PC-3 (cell line): ENCODE measurements at regions not wholly inside any gene's neighbourhood (a gene's known extent, or its start where the extent isn't known, plus 50 kb on each side); places are given as distances from the start of the nearest gene placed in this dataset.

Source experiments
- ATAC-seq: fragments of 200-7000 bp; cut with Tn5 transposase; 2 replicates; pipeline ENCODE4 v1.9.1; 2020; ENCODE audit warnings: mild to moderate bottlenecking, moderate library complexity
- BruUV-seq: library from RNA; stranded (reverse); fragments of 400-500 nt; replicated peaks from 2 replicates; lab custom pipeline; 2021; lab: Mats Ljungman, UMichigan
- CTCF ChIA-PET: fragments of 300-600 bp; sonication (Branson Sonifier 250); formaldehyde crosslinking; loops from one replicate; lab custom pipeline; 2022; ENCODE audit warnings: antibody characterized with exemption; lab: Charles Lee
- POLR2A ChIA-PET: fragments of 300-600 bp; sonication (Branson Sonifier 250); formaldehyde crosslinking; loops from one replicate; lab custom pipeline; 2022; ENCODE audit warnings: antibody characterized with exemption; ENCODE audit not compliant: unreplicated experiment; lab: Charles Lee
- DNase-seq: peaks from one replicate; pipeline ENCODE4 v3.0.0-alpha.2; 2015
- H2AFZ ChIP-seq: fragments of 300-600 bp; sonication (generic); 2 replicates; pipeline ENCODE4 v1.6.0; 2016; ENCODE audit warnings: antibody characterized with exemption, low read length
- H3F3A ChIP-seq: fragments of 300-600 bp; sonication (generic); one replicate; pipeline ENCODE4 v1.6.0; 2017; ENCODE audit warnings: antibody characterized with exemption, low read length, control low read depth, mild to moderate bottlenecking; ENCODE audit not compliant: unreplicated experiment
- H3K27ac ChIP-seq: fragments of 300-600 bp; sonication (generic); 2 replicates; pipeline ENCODE4 v1.5.1; 2016; ENCODE audit warnings: mild to moderate bottlenecking, low read length
- H3K27me3 ChIP-seq: fragments of 300-600 bp; sonication (generic); 2 replicates; pipeline ENCODE4 v1.6.1; 2016; ENCODE audit warnings: low read length, mixed read lengths
- H3K36me3 ChIP-seq: fragments of 300-600 bp; sonication (generic); 2 replicates; pipeline ENCODE4 v1.6.1; 2016; ENCODE audit warnings: low read depth, mixed run types, low read length, mixed read lengths
- H3K4me1 ChIP-seq: fragments of 300-600 bp; sonication (generic); 2 replicates; pipeline ENCODE4 v1.5.1; 2016; ENCODE audit warnings: low read length; ENCODE audit not compliant: insufficient read depth
- H3K4me2 ChIP-seq: fragments of 300-600 bp; sonication (generic); 2 replicates; pipeline ENCODE4 v1.6.0; 2016; ENCODE audit warnings: low read length
- H3K4me3 ChIP-seq: fragments of 300-600 bp; sonication (generic); 2 replicates; pipeline ENCODE4 v1.5.1; 2016; ENCODE audit warnings: mild to moderate bottlenecking, low read length, mixed read lengths
- H3K79me2 ChIP-seq: fragments of 300-600 bp; sonication (generic); 2 replicates; pipeline ENCODE4 v1.6.1; 2017; ENCODE audit warnings: low read length, mixed read lengths
- H3K9ac ChIP-seq: fragments of 300-600 bp; sonication (generic); 2 replicates; pipeline ENCODE4 v1.6.0; 2016; ENCODE audit warnings: mild to moderate bottlenecking, low read length
- H3K9me2 ChIP-seq: fragments of 300-600 bp; sonication (generic); replicated peaks from 2 replicates; pipeline ENCODE4 v1.6.1; 2016; ENCODE audit warnings: mixed run types, low read length, mixed read lengths
- H3K9me3 ChIP-seq: fragments of 300-600 bp; sonication (generic); 2 replicates; pipeline ENCODE4 v1.6.1; 2016; ENCODE audit warnings: low read length, mixed read lengths
- H4K20me1 ChIP-seq: fragments of 300-600 bp; sonication (generic); 2 replicates; pipeline ENCODE4 v1.6.1; 2016; ENCODE audit warnings: low read length, mixed read lengths
- CTCF ChIP-seq: fragments of 300-600 bp; sonication (generic); conservative IDR thresholded peaks from 2 replicates; pipeline ENCODE4 v1.5.1; 2017; ENCODE audit warnings: antibody characterized with exemption, low read depth, mild to moderate bottlenecking, low read length
- EZH2 ChIP-seq: fragments of 300-600 bp; sonication (generic); IDR thresholded peaks from one replicate; pipeline ENCODE4 v1.6.1; 2017; ENCODE audit warnings: antibody characterized with exemption, mild to moderate bottlenecking, low read length; ENCODE audit not compliant: unreplicated experiment
- EZH2phosphoT487 ChIP-seq: fragments of 300-600 bp; sonication (generic); IDR thresholded peaks from 2 replicates; pipeline ENCODE4 v1.6.1; 2018; ENCODE audit warnings: mild to moderate bottlenecking, antibody characterized with exemption, low read length, borderline replicate concordance
- intact Hi-C: fragments of 100-400 bp; cut with micrococcal nuclease; formaldehyde crosslinking; loops from 2 replicates; pipeline ENCODE4 v1.9.0; 2023

- H3K9ac ChIP-seq, result no peak overlapping the region
- no peak for ATAC-seq
- H3K36me3 ChIP-seq, result no peaks in the 10 kb centered on the region
- H3K9me2 ChIP-seq, result no peaks in the 10 kb centered on the region
- no peak overlapping the region for H3K4me2 ChIP-seq
- H3K4me3 ChIP-seq, result no peak overlapping the region
- H3K27ac ChIP-seq, result no peak overlapping the region
- no peaks in the 10 kb centered on the region for H4K20me1 ChIP-seq
- CTCF ChIA-PET, result no interaction called here
- H3K27me3 ChIP-seq, result no peaks in the 10 kb centered on the region
- H3F3A ChIP-seq, result no peaks in the 10 kb centered on the region
- no TSS peak for BruUV-seq
- no peaks in the 10 kb centered on the region for H3K79me2 ChIP-seq
- intact Hi-C loops, result no loop called here
- POLR2A ChIA-PET, result no interaction called here
- H2AFZ ChIP-seq, result no peak overlapping the region
- peaks cover 11% of the 10 kb centered on the region for H3K4me1 ChIP-seq
- H3K9me3 ChIP-seq, result no peaks in the 10 kb centered on the region
- DNase-seq, result peak; percentile 60
- TF ChIP-seq CTCF (no peak), EZH2 (no peak), EZH2phosphoT487 (no peak)
Observed at GRCh38 chr5:17330386-17330785, 113.0 kb downstream of the BASP1 start.

- ATAC-seq (no peak), DNase-seq (no peak)
- no peak overlapping the region for H2AFZ ChIP-seq
- H3K79me2 ChIP-seq, result no peaks in the 10 kb centered on the region
- H3K9me2 ChIP-seq, result no peaks in the 10 kb centered on the region
- H3K27ac ChIP-seq, result no peak overlapping the region
- no peaks in the 10 kb centered on the region for H4K20me1 ChIP-seq
- ChIA-PET CTCF (no interaction called here), POLR2A (no interaction called here)
- no peak overlapping the region for H3K4me2 ChIP-seq
- TF ChIP-seq EZH2, result no peak
- TF ChIP-seq EZH2phosphoT487, result no peak
- TF ChIP-seq CTCF, result no peak
- no peak overlapping the region for H3K4me3 ChIP-seq
- no peaks in the 10 kb centered on the region for H3K9me3 ChIP-seq
- intact Hi-C loops, result no loop called here
- H3K4me1 ChIP-seq, result 0 out of 2 replicates have a peak, but pooled peaks cover 3% of the 10 kb centered on the region
- no peaks in the 10 kb centered on the region for H3K36me3 ChIP-seq
- no peak overlapping the region for H3K9ac ChIP-seq
- H3K27me3 ChIP-seq, result no peaks in the 10 kb centered on the region
- H3F3A ChIP-seq, result no peaks in the 10 kb centered on the region
- no TSS peak for BruUV-seq
Observed at GRCh38 chr5:17331651-17332050, 114.2 kb downstream of the BASP1 start.

- DNase-seq (no peak), ATAC-seq (no peak)
- Histone ChIP-seq H3K4me1 (no peaks in the 10 kb centered on the region), H3K79me2 (no peaks in the 10 kb centered on the region), H3K27me3 (no peaks in the 10 kb centered on the region), H3K4me3 (no peak overlapping the region), H3F3A (no peaks in the 10 kb centered on the region), H3K9me2 (no peaks in the 10 kb centered on the region), H2AFZ (no peak overlapping the region), H4K20me1 (no peaks in the 10 kb centered on the region), H3K4me2 (no peak overlapping the region), H3K9ac (no peak overlapping the region), H3K36me3 (no peaks in the 10 kb centered on the region), H3K9me3 (no peaks in the 10 kb centered on the region), H3K27ac (no peak overlapping the region)
- no TSS peak for BruUV-seq
- CTCF ChIA-PET, result no interaction called here
- intact Hi-C loops, result no loop called here
- POLR2A ChIA-PET, result no interaction called here
- TF ChIP-seq EZH2 (no peak), EZH2phosphoT487 (no peak), CTCF (no peak)
Observed at GRCh38 chr5:17333755-17334154, 116.3 kb downstream of the BASP1 start.
